22Rv1 (cell line): ENCODE measurements at regions not wholly inside any gene's neighbourhood (a gene's known extent, or its start where the extent isn't known, plus 50 kb on each side); places are given as distances from the start of the nearest gene placed in this dataset.

ENCODE experiments used
- H3K27ac ChIP-seq: fragments of 450-650 bp; 2 replicates; pipeline ENCODE4 v1.5.1; 2017
- ZFX ChIP-seq: fragments of 450-650 bp; IDR thresholded peaks from 2 replicates; pipeline ENCODE4 v1.6.1; 2017; ENCODE audit warnings: antibody characterized with exemption, borderline replicate concordance
- TF ChIP-seq, protein P1 (sequence below): fragments of 450-650 bp; IDR thresholded peaks from 2 replicates; pipeline ENCODE4 v1.5.1; 2017; ENCODE audit warnings: mild to moderate bottlenecking

DNA sequence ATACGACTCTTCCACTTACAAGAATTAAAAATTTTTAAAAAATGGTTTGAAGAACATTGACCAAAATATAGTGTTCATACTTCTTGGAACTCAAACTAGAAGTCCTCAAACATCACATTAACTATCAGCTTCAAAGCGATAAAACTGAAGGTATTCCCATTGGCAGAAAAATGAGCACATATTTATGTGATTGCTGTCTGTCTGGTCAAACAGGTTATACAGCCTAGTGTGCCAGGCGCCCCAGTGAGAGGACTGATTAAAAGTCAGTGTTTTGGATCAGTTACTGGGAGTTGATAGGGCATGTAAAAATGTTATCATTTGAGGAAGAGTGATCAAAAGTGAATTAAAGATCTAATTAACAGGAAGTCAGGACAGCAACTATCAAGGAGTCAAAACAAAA lies 738.8 kb downstream of the HDGFL1 start:
- H3K27ac ChIP-seq, result no peak overlapping the region
- TF ChIP-seq, protein P1, sequence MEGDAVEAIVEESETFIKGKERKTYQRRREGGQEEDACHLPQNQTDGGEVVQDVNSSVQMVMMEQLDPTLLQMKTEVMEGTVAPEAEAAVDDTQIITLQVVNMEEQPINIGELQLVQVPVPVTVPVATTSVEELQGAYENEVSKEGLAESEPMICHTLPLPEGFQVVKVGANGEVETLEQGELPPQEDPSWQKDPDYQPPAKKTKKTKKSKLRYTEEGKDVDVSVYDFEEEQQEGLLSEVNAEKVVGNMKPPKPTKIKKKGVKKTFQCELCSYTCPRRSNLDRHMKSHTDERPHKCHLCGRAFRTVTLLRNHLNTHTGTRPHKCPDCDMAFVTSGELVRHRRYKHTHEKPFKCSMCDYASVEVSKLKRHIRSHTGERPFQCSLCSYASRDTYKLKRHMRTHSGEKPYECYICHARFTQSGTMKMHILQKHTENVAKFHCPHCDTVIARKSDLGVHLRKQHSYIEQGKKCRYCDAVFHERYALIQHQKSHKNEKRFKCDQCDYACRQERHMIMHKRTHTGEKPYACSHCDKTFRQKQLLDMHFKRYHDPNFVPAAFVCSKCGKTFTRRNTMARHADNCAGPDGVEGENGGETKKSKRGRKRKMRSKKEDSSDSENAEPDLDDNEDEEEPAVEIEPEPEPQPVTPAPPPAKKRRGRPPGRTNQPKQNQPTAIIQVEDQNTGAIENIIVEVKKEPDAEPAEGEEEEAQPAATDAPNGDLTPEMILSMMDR, result no peak
- no peak for TF ChIP-seq ZFX

DNA sequence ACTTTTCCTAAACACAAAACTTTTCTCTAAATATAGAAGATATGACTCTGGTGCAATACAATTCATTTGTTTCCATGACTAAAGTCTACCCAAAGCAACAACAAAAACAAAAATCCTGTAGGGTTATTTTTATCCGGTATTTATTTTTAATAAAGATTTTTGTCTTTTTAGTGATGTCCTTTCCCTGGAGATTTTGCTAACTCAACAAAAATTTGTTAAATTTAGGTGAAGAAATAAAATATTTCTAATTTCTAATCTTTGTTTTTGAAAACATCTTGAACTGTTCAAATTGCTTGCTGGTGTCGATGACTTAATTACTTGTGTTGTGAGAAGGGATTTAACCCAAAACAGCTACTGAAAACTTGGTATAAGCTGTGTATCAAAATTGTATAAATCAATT lies 741.8 kb downstream of the HDGFL1 start:
- H3K27ac ChIP-seq, result no peak overlapping the region
- TF ChIP-seq ZFX, result no peak
- TF ChIP-seq, protein P1, result no peak

DNA sequence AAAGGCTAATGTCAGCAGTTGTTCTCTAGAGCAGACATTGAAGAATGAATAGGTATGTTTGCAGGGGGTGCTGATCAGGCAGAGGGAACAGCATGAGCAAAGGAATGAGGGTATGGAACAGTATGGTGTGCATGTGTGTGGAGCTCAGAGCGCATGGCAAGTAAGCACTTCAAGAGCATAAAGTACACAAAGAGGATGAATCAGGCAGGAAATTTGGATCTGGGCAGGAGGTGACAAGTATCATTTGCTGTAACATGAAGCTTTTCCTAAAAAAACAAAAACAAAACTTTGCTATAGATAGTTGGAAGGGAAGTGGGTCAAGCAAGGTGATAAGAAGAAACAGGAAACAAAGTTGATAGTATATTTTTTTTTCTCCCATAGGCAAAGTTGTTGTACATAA lies 746.8 kb downstream of the HDGFL1 start:
- no peak overlapping the region for H3K27ac ChIP-seq
- TF ChIP-seq, protein P1, result no peak
- TF ChIP-seq ZFX, result no peak

DNA sequence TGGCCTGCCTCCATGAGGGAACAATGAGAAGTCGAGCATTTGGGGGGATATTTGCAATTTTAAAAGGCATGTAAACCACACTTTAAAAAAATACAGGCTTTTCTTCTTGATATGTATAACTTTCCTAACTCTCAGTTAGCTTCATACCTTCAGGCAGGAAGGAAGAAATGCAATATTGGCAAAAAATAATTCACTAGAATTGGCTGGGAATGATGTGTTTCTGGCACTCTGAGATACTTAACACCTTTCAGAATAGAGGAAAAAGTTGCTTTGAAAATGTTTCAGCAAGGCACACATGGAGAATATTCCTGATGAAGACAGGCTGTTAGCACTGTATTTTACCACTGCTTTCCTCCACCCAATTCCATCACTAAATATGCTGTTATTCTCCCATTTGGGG lies 747.6 kb downstream of the HDGFL1 start:
- TF ChIP-seq, protein P1, result no peak
- no peak for TF ChIP-seq ZFX
- H3K27ac ChIP-seq, result no peak overlapping the region

DNA sequence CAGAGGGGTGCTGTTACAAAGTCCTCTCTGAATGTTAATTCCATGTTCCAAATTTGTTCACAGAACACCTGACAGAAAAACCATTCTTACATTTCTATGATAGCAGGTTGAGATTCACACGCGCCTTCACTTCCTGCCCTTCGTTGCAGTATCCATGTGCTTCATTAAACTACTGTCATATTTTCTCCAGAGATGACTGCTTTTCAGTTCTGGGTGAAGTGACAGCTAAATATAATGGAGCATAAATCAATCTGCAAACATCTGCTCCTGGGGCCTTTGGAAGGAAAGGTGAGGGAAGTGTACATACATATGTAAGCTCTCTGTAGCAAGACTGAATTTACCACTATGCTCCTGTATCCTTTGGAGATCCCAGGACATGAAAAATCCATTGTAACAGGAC lies 750.2 kb downstream of the HDGFL1 start:
- TF ChIP-seq, protein P1, result no peak
- no peak for TF ChIP-seq ZFX
- H3K27ac ChIP-seq, result no peak overlapping the region

DNA sequence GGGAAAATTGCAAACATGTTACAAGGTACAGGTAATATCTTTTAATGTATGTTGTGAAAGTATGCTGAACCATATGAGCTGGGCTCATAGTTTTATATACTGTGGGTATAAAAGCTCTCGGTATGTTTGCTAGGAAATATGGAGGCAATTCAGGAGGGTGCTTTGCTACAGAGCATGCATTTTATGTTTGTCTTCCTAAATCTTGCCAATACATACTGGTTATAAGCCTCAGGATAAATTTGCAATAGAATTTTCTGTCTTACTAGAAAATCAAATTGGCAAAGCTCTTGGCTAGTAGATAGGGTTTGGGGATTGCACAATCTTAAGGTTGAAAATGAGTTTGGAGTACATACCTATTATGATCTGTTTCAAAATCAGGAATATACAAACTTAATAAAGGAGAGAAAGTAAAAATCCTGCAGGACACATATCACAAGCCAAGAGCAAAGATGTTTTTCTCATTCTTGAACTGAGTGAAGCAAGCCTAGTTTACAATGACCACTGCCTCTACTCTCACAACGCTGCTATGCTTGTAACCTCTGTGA lies 751.2 kb downstream of the HDGFL1 start:
- TF ChIP-seq, protein P1, result no peak
- TF ChIP-seq ZFX, result no peak

DNA sequence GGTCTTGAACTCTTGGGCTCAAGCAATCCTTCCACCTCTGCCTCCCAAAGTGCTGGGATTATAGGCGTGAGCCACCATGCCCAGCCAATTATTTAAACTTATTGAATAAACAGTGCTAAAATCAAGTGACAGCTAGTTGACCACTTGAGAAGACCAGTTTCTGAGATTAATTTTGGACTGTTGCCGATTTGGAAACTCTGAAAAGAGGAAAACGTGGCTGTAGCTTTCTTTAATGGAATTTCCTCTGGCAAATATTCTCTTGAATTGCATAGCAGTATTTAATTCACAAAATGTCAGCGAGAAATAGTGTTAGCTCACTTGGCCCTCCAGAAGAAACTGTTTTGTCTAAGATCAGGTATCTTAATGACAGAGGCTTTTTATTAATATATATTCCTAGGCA lies 754.5 kb downstream of the HDGFL1 start:
- H3K27ac ChIP-seq, result no peak overlapping the region
- TF ChIP-seq, protein P1, result no peak
- TF ChIP-seq ZFX, result no peak

More for the DNA sequence above, 751.2 kb downstream of the HDGFL1 start:
- no peak overlapping the region for H3K27ac ChIP-seq
